HG02678 (cell line): ENCODE measurements at regions not wholly inside any gene's neighbourhood (a gene's known extent, or its start where the extent isn't known, plus 50 kb on each side); places are given as distances from the start of the nearest gene placed in this dataset.

Experiments
- ATAC-seq: cut with Tn5 transposase; IDR thresholded peaks from one replicate; pipeline ENCODE4 v1.9.1; 2021; ENCODE audit warnings: mild to moderate bottlenecking, moderate library complexity; ENCODE audit not compliant: unreplicated experiment

DNA sequence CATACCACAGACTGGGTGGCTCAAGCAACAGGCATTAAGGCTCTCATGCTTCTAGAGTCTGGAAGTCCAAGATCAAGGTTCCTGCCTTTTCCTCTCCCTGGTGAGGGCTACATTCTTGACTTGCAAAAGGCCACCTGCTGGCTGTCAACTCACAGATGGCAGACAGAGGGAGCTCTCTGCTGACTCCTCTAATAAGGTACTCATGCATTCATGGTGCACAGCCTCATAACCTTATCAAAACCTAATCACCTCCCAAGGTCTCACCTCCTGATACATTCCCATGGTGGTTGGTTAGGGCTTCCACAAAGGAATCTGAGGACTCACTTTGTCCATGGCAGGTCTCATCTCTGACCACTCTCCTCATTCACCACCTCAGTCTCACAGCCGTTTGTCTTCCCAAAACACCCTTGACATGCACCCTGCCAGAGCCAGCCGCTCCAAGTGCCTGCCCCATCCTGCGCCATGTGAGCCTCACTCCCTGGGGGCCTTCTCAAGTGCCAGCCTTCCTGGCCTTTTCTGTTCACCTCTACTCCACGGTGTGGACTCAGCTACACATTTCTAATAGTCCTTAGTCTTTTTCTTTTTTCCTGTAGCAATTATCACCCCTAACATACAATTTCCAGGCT lies 400.3 kb upstream of the ADARB2 start:
- peak; percentile 52 for ATAC-seq

DNA sequence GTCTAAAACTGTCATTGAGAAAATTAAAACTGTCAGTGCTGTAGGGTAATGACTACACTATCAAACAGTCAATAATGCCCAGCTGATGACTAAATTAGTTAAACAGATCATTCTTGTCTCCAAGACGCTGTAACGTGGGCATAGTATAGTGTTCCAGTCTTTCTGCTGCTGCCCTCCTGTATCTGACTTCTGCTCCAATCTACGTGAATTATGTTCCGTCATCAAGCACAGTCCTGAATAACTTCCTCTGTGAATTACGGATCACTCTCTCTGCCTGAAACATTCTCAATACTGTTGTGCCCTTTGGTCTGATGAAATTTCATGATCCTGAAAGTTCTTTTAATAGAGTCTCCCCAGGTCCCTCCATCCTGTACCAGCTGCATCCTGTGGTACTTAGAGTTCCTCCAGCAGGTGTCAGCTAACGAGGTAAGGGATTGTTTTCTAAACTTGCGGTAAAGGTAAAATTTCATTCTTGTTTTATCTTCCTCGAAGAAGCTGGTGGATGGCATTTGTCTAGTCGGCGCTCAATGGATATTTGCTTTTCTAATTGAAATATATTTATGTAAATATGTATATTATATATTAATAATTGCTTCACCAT lies 393.5 kb upstream of the ADARB2 start:
- ATAC-seq = no peak

DNA sequence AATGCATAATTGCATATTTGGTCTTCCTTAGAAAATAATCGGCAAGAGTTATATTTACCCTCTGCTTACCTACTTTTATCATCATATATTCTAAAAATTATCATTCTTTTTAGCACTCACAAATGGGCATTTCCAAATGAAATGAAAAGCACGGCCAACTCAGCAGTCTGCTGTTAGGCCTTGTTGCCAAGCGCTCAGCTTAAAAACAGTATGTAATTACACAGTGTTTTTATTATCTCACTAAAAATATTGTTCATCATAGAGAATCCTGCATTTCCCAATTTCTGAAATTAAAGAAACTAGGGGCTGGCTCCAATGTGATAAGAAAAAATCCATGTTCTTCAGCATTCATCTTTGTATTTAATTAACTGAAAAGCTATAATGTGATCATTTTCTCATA lies 391.7 kb upstream of the ADARB2 start:
- no peak for ATAC-seq

DNA sequence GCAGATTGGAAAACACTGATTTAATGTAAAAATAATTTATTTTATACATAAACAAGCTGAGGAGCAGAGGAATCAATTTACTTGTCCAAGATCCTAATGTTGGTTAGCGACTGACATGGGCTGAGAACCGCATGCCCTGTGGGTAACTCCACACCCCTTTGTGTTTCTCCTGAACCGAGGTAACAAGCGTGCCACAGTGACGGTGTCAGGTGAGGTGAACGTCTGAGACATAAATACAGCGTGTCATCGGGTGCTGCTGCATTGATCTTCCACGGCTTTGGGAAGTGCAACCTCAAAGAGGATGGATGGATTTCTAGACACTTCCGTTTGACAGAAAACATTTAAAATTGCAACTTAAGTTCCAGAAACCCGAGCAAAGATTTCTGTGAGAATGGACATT lies 386.8 kb upstream of the ADARB2 start:
- ATAC-seq = no peak

DNA sequence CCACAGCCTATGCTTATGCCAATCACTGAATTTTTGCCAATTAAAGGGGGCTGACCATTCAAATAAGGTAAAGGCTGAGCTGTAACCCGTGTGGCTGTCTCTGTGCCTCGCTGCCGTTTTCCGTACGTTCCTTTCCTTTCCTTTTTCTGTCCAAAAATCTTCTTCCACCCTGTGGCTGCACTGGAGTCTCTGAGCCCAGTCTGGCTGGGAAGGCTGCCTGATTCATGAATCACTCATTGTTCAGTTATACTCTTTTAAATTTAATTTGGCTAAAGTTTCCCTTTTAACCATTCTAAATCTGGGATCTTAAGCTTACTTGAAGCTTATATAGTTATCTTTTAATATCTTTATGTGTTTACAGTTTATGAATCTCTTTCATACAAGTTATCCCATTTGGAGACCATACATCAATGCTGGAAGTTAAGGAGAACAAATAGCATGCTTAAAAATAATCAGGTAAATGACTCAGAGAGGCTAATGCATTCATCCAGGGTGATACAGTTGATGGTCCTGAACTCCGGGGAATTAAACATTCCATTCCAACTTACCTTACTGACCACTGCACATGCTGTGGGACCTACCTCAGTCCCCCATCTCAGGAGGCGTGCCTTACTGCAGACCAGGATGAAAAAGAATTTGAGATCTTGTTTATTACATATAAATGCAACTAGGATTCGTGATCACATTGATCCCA lies 385.3 kb upstream of the ADARB2 start:
- no peak for ATAC-seq

DNA sequence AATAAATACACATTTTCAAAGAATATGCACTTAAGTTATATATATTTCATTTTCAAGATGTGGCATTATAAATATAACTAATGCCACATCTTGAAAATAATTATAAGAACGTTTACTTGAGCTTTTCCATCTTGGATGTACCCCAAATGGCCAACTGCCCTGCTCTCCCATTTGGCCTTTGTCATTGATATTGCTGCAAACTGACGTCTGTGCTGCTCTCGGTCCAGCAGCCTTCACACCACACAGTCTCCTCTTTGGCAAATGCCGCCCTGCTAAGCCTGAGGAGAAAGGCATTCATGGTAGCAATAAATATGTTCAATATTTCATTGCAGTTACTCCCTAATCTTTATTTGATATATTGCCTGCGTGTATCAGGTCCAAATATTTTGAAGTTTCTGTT lies 384.6 kb upstream of the ADARB2 start:
- ATAC-seq = no peak

DNA sequence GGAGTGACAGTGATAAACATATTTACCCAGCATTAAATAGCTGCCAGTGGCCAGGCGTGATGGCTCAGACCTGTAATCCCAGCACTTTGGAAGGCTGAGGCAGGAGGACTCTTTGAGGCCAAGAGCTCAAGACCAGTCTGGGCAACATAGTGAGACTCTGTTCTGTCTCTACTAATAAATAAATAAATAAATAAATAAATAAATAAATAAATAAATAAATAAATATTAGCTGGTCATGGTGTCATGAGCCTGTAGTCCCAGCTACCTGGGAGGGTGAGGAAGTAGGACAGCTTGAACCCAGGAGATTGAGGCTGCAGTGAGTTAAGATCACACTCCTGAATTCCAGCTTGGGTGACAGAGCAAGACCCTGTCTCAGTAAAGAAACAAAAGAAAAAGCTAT lies 384.0 kb upstream of the ADARB2 start:
- no peak for ATAC-seq

DNA sequence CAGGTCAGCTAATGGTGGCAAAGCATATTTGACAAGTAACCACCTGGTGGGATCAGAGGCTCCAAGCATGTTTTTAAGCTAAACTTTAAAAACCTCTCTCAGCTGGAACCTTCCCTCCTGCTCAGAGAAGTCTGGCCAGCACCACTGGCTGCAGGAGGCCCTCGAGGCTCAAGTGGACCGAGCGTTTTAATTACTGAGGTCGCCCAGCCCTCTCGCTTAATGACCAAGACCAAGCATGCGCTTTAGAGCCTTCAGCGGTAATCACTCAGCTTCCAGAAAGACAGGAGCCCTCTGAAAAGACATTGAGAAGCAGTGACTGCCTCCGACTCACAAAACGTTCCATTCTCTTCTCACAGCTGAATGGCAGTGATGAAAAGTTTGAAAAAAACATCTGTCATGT lies 383.4 kb upstream of the ADARB2 start:
- no peak for ATAC-seq

DNA sequence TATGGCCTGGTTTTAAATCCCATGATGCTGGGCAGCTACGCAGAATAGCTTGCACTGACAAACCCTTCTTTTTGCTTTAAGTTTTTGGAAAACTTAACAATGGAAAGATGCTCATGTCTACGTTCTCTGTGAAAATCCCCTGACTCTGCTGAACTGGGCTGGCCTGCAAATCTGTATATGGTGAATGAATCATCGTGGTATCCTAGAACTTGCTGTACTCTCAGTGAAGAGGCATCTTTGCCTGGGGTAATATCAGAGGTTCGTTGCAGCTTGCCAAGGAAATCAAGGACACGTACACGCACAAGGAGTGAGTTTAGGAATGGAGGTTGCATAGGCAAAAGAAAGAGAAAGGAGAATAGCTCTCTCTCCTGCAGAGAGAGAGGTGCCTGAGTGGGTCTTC lies 382.0 kb upstream of the ADARB2 start:
- no peak for ATAC-seq

DNA sequence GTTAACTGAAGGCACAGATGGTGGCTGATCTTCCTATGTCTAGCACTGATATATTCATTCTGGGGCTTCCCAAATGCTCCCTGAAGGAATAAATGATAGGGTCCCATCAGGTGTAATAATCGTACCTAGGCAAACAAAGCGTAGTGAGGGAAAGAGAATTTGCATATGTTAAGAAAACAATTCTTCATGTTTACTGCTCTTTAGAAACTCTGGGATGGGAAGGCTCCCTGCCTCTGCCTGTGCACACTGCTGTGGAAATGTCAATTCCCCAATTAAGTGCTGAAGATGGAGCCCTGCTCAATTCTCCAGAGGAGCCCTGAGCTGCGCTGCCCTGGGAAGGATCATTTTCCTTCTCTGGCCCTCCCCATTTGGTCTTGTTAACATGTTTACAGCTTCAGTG lies 380.9 kb upstream of the ADARB2 start:
- no peak for ATAC-seq

DNA sequence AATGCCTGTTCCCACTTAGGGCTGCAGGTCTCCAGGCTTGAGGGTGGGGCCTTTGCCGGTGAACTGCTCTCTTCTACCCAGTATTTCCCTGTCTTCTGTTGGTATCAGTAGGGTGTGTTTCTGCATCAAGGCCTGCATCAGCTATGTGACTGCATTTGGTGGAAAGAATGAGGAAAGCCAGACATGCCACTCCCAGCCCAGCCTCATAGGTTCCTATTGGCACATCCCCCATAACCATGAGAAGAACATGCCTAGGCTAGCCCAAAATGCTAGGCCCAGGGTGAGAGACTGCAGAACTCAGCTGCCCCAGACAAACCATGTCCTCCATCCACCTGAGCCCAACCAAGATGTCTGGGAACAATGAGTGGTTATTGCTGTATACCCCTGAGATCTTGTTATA lies 380.3 kb upstream of the ADARB2 start:
- ATAC-seq = no peak

DNA sequence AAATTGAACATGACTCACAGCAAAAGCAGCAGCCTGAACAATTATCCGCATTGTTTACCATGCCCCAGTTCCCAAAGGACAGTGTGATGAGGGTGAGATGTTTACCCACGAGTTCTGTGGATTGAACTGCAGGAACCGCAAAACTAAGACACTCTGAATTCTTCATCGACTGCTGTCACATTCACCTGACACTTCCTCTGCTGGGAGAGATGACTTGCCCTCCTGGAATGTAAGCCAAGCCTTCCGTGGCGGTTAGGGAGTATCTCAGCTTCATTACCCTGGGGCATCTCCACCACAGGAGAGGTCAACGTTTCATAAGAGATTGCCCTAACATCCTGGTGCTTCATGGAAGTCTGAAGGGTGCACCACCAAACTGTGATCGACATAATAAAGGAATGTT lies 374.6 kb upstream of the ADARB2 start:
- ATAC-seq = no peak

DNA sequence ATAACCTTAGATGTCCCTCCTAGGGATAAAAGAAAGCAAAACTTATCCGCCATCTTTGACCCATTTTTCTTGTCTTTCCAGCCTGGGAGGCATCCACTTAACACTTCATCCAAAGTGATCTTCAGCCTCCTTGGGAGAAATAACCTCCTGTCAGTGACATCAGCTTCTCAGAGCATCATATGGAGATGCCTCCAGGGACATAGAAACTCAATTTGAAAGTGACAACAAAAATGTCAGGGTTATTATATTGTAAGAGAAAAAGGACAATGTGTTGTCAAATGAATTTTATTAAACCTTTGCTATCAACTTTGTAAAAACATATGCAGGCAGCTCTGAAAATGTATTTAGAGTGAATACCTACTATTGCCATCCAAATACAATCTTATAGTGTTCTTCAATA lies 371.2 kb upstream of the ADARB2 start:
- ATAC-seq = no peak

DNA sequence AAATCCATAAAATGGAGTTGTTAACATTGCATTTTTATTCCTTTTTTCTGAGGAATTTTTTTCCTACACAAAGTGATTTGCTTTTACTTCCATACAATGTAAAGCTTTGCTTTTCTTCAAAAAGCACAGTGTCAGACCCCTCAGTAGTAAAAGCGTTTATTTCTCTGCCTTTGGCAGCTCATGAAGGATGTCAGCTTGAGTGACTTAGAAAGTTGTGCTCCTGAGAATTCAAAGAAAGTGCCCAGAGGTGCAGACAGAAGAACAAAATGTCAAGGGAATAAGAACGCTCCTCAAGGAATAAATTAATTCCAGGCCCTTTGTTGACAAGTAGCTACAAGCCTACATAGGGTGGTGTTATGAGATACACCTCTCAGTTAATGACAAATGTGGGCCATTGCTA lies 369.3 kb upstream of the ADARB2 start:
- no peak for ATAC-seq

DNA sequence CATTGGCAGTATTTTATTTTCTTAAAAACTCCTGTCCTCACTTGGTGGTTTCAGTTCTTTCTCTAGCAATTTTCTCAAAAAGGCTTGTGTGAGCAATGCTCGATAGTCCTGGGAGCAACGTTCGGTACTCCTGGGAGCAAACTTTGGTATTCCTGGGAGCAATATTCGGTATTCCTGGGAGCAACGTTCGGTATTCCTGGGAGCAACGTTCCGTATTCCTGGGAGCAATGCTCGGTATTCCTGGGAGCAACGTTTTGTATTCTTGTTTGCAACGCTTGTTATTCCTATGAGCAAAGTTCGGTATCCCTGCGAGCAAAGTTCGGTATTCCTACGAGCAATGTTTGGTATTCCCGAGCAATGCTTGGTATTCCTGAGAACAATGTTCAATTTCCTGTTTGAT lies 362.0 kb upstream of the ADARB2 start:
- no peak for ATAC-seq

DNA sequence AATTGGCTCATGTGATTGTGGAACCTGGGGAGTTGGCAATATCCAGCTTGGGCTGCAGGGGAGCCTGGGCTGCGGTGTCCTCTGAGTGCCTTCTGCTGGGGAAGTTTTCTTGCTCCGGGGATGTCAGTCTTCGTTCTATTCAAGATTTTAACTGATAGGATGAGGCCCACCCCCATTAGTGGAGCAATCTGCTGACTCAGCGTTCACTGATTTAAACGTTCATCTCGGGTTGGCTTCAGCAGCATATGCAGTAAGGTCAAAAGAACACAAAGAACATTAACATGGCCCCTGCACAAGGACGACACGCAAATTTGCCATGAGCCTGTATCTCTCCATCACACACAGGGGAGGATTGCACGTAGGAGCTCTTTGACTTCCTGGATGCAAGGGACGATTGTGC lies 360.6 kb upstream of the ADARB2 start:
- no peak for ATAC-seq

DNA sequence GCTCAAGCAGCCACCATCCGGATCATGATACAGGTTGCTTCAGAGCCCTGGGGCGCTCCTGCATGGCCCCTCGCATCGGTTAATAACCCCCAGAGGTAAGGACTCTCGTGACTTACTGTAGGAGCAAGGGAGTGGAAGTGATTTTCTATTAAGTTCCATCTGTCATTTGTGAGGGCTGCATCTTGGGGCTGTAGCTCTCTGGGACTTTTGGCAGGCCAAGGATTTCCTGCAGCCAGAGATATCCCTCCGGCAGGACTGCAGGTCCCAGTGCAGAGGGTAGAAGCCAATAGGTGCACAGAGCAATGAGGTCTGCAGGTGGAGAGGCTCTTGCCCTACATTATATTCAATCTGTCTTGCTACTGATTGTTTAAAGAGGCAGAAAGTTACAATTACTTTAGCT lies 356.8 kb upstream of the ADARB2 start:
- no peak for ATAC-seq

DNA sequence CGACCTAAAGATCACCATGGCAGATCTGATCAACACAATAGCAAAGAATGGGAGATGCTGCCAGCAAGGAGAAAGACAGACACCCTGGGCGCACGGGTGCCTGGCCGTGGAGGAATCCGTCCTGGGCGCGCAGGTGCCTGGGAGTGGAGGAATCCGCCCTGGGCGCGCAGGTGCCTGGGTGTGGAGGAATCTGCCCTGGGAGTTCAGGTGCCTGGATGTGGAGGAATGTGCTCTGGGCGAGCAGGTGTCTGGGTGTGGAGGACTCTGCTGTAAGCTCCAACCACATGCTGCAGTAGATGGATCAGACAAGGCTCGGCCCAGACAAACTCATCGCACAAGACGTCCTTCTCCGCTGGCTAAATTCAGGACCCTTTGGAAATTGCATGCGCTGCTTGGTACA lies 346.3 kb upstream of the ADARB2 start:
- ATAC-seq = no peak

DNA sequence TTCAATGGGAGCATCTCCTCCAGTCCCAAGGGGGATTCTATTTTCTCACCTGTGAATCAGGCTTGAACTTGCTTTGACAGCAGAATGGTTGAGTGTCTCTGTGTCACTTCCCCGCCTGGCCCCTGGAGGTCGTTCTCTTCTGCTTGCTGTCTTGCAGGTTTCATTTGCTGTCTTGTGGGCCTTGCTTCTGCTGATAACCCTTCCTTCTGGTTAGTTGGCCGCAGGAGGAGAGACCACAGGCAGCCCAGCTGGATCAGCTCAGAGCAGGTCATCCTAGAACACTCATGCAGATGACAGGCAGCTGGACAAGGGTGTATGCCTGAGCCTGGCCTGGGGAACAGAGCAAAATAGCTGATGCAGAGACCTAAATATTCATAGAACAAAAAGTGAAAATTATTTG lies 344.2 kb upstream of the ADARB2 start:
- no peak for ATAC-seq

DNA sequence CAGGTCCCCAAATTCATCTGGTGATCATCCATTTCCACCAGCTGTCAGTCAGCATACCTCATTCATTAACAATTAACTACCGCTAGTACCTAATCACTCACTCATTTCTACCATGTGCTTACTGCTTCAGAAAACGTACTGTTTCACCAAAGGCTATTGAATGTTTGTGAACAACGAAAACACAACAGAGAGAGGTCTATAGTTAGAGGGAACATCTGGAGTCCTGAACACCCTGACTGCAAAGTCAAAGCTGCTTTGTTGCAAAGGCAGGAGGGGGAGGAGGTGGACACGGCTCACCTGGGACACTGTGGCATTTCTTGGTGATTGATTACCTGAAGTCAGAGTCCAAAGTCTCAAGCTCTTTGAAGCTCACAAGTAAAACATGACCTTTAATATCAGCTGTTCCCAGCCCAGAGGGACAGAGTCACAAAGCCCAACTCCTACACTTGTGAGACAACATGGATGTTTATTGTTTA lies 342.3 kb upstream of the ADARB2 start:
- ATAC-seq = peak; percentile 62

DNA sequence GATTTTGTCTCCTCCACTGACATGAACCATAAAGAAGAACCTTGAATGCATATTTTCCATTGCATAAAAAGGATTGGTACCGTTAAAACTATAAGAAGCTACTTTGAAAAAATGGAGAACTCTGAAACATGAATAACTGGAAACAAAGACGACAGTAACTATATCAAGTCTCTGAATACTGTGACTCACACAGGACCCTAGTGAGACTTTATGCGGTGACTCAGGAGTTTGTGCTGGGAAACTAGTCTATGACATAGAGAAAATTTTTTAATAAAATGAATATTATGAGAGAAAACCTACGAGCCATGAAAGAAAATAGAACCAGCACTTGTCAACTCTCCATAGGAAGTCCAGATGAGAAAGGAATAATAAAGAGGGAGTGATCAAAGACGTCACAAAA lies 339.9 kb upstream of the ADARB2 start:
- no peak for ATAC-seq

DNA sequence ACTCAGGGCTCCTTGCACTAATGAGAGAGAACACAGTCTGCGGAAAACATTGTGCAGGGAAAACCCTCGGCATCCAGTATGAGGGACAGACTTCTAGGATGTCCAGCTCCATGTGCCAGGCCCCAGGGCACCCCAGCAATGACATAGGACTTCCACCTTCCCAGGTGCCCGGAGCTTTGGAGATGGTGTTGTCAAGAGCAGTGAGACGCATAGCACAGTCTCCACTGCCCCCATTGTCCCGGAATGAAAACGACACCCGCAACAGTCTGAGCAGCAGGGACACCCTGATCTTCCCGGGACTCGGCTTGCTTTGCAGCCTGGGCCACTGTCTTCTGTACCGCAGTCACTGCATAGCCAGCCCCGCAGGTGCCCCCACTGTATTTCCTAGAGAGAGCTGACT lies 339.2 kb upstream of the ADARB2 start:
- ATAC-seq = no peak

DNA sequence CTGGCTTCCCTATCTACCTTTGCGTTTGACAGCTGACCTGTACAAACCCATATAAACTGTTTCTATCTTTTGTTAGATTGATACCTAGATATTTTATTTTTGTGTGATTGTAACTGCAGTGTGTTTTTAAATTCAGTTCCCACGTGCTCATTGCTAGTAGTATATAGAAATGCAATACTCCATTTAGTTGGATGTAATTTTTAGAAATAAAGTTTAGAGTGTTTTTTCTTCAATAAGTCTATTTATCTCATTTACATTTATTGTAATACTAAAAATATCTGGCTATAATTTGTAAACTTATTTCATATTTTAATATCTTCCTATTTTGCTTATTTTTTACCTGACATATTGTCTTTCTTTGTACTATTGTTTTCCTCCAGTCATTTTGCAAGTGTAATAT lies 329.7 kb upstream of the ADARB2 start:
- ATAC-seq = no peak
